HG02973 (cell line): ENCODE measurements at regions not wholly inside any gene's neighbourhood (a gene's known extent, or its start where the extent isn't known, plus 50 kb on each side); places are given as distances from the start of the nearest gene placed in this dataset.
A peak's percentile ranks its signal among the peaks of the same experiment; 100 is the strongest.
"Not testable (repeated sequence)": the region's sequence is repeated elsewhere in the genome, so short reads cannot be mapped to it uniquely, and the experiment has no call there.

Experiments
- ATAC-seq: cut with Tn5 transposase; IDR thresholded peaks from one replicate; pipeline ENCODE4 v1.9.1; 2021; ENCODE audit warnings: moderate library complexity; ENCODE audit not compliant: unreplicated experiment

- no peak for ATAC-seq
These were observed 111.3 kb upstream of the PALMD start for GRCh38 chr1:99534638-99534930.

- no peak for ATAC-seq
These were observed 110.3 kb upstream of the PALMD start for GRCh38 chr1:99535470-99536164.

GRCh38 chr1:99537886-99538617 lies 107.9 kb upstream of the PALMD start:
- ATAC-seq, result no peak

- ATAC-seq, result no peak
These were observed 107.3 kb upstream of the PALMD start for GRCh38 chr1:99538618-99538956.

GRCh38 chr1:99539131-99539530 lies 106.8 kb upstream of the PALMD start:
- ATAC-seq, result no peak

- ATAC-seq, result no peak
These were observed 105.2 kb upstream of the PALMD start for GRCh38 chr1:99540744-99541143.

- no peak for ATAC-seq
These were observed 101.6 kb upstream of the PALMD start for GRCh38 chr1:99544328-99544727.

GRCh38 chr1:99546432-99547416 lies 99.2 kb upstream of the PALMD start:
- no peak for ATAC-seq

- no peak for ATAC-seq
These were observed 96.8 kb upstream of the PALMD start for GRCh38 chr1:99548943-99549605.

GRCh38 chr1:99550198-99550597 lies 95.7 kb upstream of the PALMD start:
- ATAC-seq, result no peak

GRCh38 chr1:99551812-99552614 lies 93.9 kb upstream of the PALMD start:
- no peak for ATAC-seq

GRCh38 chr1:99553301-99553700 lies 92.6 kb upstream of the PALMD start:
- no peak for ATAC-seq

GRCh38 chr1:99553819-99554218 lies 92.1 kb upstream of the PALMD start:
- not testable (repeated sequence) for ATAC-seq

GRCh38 chr1:99554727-99555126 lies 91.2 kb upstream of the PALMD start:
- ATAC-seq, result no peak

GRCh38 chr1:99557546-99558202 lies 88.2 kb upstream of the PALMD start:
- peak; percentile 82 for ATAC-seq

GRCh38 chr1:99559166-99559565 lies 86.7 kb upstream of the PALMD start:
- ATAC-seq, result no peak

- ATAC-seq, result no peak
These were observed 85.5 kb upstream of the PALMD start for GRCh38 chr1:99560207-99561040.

GRCh38 chr1:99561952-99562351 lies 84.0 kb upstream of the PALMD start:
- ATAC-seq, result no peak
